ENCODE measurements at regions not wholly inside any gene's neighbourhood (a gene's known extent, or its start where the extent isn't known, plus 50 kb on each side); places are given as distances from the start of the nearest gene placed in this dataset.

- no peak for DNase-seq
Observed at GRCh38 chrX:38856670-38857265, 55.5 kb downstream of the MID1IP1 start.

DNA sequence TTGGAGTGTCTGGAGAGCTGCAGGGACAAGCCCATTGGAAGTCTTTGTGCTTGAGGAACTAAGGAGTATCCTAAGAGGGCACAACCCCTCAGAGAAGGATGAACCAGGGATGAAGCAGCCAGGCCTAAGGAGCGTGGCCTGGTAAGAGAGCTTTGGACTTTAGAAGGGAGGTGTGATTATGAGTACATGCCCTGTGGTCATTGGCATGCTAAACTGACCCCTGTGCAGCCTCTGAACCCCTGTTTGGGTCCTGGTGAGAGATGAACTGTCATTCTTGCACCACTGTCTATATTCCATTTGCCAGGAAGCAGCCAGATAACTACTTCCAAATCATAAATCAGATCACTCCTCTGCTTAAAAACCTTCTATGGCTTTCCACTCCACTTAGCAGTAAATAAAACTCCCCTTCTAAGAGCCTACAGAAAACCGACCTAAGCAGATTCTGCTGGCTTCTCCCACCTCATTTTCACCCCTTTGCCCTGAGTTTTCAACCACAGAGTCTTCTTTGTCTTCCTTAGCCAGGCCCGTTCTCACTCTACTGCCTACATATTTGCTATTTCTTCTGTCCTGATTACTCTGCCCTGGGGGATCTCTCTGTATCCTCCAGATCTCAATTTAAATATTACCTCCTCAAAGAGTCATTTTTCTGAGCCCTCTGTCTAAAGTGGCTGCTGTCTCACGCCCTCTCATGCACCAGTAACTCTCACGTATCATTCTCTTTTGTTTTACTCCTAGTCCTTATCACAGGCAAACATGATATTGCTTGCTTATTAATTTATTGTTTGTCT lies 56.7 kb downstream of the MID1IP1 start:
- no peak for DNase-seq

DNA sequence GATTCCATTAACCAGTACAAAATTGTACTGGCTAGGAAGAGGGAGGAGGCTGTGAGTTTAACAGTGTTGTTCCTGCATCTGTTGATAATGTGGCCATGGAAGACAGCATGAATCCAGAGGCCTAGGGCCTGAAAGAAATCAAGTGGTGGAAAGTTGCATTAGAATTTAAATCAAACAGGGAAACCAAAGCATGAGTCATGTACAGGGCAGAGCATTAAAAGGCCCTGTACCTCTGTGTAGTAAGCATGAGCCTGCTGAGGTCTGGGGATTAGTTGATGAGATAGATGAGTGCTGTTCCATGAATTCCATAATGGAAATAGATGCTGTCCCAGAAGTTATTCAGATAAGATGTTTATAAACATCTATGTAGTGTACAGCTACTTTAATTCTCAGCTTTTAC lies 58.3 kb downstream of the MID1IP1 start:
- DNase-seq, result no peak

DNA sequence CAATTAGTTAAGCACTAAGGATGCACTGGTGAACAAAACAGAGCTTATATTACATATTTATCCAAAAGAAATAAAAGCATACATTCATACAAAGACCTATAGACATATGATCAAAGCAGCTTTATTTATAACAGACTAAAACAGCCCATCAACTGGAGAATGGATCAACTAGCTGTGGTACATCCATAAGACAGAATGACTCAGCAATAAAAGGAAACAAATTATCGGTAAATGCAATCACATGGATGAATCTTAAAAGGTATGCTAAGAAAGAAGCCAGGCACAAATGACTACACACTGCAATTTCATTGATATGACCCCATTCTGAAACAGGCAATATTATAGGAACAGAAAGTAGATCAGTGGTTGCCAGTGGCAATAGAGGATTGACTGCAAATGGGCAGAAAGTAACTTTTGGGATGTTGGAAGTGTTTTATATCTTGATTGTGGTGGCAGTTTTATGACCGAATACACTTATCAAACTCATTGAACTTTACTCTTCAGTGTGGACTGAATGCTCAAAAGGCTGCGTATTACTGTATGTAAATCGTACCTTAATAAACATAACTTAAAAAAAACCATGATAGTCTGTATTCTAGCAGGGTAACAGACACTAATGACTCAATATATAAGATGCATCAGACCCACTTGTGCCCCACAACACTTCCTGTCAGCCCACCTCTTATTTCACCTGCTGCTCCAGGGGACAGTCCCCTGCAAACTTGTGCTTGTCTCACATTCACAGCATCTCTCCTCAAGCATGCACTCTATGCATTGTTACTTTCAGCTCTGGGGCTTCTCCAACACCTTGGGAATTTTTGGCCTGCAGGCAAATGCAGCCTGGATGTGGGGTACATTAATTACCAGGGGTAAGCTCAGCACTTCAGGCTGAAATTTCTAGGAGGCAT lies 59.1 kb downstream of the MID1IP1 start:
- no peak for DNase-seq

GRCh38 chrX:38861489-38861888 lies 60.2 kb downstream of the MID1IP1 start:
- DNase-seq, result no peak

- no peak for DNase-seq
Observed at GRCh38 chrX:38862100-38862499, 60.8 kb downstream of the MID1IP1 start.

GRCh38 chrX:38864165-38864564 lies 62.9 kb downstream of the MID1IP1 start:
- no peak for DNase-seq

DNA sequence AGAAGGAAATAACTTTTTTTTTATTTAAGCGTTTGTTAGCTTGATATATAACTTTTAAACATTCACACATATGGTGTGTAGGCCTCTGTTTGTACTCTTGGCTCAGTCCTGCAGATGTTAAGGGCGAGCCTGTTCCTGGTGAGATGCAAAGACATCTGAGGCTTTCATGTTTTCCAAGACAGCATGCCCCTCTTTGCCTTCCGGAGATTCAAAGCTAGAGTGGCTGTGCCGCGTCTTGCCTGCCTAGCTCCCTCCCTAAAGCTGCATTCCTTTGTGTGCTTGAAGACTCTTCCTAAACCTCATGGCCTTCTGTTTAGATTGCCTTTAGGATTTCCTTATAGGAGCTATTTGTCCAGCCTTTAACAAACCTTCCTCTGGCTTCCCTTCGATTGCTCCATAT lies 67.1 kb downstream of the MID1IP1 start:
- DNase-seq, result no peak

GRCh38 chrX:38868941-38869401 lies 67.7 kb downstream of the MID1IP1 start:
- DNase-seq, result no peak

DNA sequence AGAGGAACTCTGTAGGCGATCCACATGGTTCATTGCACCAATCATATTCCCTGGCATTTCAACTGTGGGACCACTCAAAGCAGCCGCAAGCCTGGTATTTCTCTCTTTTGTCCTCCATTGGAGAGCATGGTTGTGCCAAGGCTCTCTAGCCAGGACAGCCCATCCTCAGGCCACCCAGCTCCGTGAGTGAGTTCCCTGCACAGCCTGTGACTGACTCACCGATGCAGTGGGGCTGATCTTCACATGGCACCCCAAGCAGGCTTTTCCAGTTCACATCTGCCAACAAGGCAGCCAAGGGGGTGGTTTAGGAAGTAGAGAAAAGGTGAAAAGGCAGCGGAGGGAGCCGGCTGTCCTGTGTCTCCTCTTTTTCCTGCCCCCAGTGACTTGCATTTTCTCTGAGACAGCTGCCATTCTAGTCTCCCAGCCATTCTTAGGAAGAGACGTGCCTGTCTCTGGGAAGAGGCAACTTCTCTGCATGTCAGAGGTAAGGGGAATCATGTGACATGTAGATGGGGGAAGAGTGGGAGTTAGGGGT lies 69.2 kb downstream of the MID1IP1 start:
- DNase-seq, result no peak

GRCh38 chrX:38871129-38872029 lies 70.1 kb downstream of the MID1IP1 start:
- DNase-seq, result no peak

DNA sequence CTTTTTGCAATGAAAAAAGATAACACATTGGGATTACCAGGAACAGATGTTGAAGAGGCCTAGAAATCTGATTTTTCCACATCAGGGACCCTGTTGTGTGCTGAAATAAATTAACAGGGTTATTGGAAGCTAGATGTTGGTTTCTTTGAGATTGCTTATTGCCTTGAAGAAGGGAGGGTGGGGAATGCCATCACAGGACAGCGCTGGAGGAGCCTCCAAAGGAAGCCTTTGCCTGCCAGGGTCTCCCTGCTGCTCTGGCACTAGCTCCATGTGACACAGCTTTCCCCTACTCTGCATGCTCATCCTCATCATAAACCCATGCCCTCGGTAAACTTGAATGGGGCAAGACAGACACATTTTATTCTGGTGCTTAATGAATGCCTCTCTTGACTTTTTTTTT lies 76.1 kb downstream of the MID1IP1 start:
- DNase-seq, result no peak

- DNase-seq, result no peak
Observed at GRCh38 chrX:38878641-38879340, 77.5 kb downstream of the MID1IP1 start.

DNA sequence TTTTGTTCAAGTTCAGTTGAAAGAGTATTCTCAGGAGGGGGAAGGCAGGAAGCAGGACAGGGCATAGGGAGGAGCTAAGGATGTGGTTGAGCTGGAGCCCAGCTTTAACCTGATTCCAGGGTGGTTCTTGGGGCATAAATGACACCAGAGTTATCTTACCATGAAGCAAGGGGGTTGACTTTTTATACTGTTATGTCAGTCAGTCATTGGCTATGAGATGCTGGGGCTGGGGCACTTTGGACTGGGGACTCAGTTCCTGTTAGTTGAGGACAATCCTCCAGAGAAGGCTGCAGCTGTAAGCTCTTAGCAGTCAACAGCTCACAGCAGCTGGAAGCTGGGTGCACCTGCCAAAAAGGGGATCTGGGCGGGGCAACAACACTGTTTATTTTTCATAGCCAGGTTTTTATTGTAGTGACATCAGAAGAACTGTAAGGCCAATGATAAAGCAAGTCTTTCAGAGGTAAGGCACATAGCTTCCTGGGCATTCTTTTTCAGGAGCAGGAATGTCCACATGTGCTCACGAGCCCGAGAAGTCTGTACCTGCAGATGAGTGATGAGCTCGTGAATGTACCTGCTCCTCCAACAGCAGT lies 78.5 kb downstream of the MID1IP1 start:
- DNase-seq, result peak; percentile 63

DNA sequence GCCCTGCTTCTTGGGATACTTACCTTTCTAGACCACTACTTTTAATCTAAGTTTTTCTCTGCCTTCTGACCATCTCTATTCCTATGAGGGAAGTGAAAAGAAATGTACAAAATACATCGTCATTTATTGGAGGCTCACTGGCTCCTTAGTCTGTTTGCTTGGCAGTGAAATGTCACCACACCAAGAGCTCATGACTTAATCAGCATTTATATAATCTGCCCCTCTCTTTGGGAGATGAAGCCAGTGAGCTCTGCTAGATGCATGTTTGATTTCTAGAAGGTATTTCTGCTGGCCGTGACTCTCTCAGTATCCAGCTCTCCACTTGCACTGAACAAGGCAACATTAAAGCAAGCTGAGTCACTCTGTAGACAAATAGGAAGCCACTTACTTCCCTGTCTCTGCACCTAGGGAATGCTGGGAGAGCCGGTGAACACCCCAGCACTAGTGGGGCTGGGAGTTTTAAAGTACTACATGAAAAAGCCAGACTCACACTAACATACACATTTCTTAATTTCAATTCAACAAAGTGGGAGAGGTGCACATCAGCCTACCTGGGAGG lies 79.1 kb downstream of the MID1IP1 start:
- peak; percentile 7 for DNase-seq

GRCh38 chrX:38881066-38881465 lies 79.8 kb downstream of the MID1IP1 start:
- DNase-seq, result no peak

DNA sequence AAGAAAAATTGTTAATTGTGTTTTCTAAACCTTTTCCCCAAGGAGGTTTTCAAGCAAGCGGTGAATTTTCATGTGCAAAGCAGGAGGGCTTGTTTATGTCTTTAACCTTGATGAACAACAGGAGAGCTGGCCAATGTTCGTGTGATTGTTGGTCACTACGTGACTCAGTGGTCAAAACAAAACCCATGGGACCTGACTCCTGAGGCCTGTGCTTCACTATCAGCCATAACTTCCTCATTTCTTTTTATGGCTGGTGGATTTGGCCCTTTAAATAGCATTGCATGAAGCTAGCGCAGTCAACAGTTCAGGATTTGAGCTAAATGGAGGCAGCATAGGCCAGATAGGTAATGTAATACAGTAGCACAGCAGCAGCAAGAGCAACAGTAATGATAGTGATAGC lies 80.5 kb downstream of the MID1IP1 start:
- no peak for DNase-seq

- no peak for DNase-seq
Observed at GRCh38 chrX:38882894-38883626, 81.8 kb downstream of the MID1IP1 start.

DNA sequence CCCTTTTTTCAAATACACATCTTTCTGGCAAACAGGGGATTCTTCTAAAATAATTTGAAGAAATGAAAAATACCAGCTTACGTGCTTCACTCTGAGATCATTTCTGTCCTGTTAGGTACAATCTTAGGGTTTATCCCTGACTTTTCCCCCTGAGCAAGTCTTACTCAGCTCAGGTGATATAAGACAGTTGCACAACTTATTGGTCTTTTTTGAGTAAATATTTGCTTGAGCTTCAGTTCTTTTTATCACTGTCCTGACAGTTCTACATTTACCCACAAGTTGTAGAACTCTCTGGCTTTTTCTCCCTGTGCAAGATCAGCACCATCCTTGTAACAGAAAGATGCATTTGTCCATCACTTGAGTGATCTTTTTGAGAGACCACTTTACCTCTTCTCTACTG lies 84.9 kb downstream of the MID1IP1 start:
- DNase-seq, result no peak

- no peak for DNase-seq
Observed at GRCh38 chrX:38887222-38887621, 86.0 kb downstream of the MID1IP1 start.
